DND-41 (cell line): ENCODE measurements at regions not wholly inside any gene's neighbourhood (a gene's known extent, or its start where the extent isn't known, plus 50 kb on each side); places are given as distances from the start of the nearest gene placed in this dataset.
"Not testable (repeated sequence)": the region's sequence is repeated elsewhere in the genome, so short reads cannot be mapped to it uniquely, and the experiment has no call there.

Experiments
- CTCF ChIP-seq: IDR thresholded peaks from 2 replicates; pipeline ENCODE4 v1.5.1; 2012; ENCODE audit warnings: borderline replicate concordance, low read length, moderate library complexity, mild to moderate bottlenecking; ENCODE audit not compliant: poor library complexity, severe bottlenecking; ENCODE audit errors: extremely low read depth
- EZH2 ChIP-seq: IDR thresholded peaks from 3 replicates; pipeline ENCODE4 v1.6.1; 2012; ENCODE audit warnings: borderline replicate concordance, low read depth, mild to moderate bottlenecking, moderate library complexity, low read length, inconsistent platforms; ENCODE audit not compliant: severe bottlenecking

GRCh38 chr7:3162798-3163197, 119.1 kb upstream of the CARD11 start:
- not testable (repeated sequence) for TF ChIP-seq EZH2, CTCF
